ENCODE measurements at regions not wholly inside any gene's neighbourhood (a gene's known extent, or its start where the extent isn't known, plus 50 kb on each side); places are given as distances from the start of the nearest gene placed in this dataset.
A peak's percentile ranks its signal among the peaks of the same experiment; 100 is the strongest.

GRCh38 chr17:77851921-77852320 lies 106.6 kb upstream of the TNRC6C start:
- DNase-seq, result no peak

GRCh38 chr17:77852731-77853130 lies 105.8 kb upstream of the TNRC6C start:
- no peak for DNase-seq

GRCh38 chr17:77853191-77853977 lies 105.1 kb upstream of the TNRC6C start:
- DNase-seq, result no peak

GRCh38 chr17:77854083-77854758 lies 104.3 kb upstream of the TNRC6C start:
- no peak for DNase-seq

GRCh38 chr17:77854759-77855745 lies 103.5 kb upstream of the TNRC6C start:
- DNase-seq, result no peak

- DNase-seq, result peak; percentile 23
Measured at GRCh38 chr17:77856551-77857305, 101.8 kb upstream of the TNRC6C start.

- no peak for DNase-seq
Measured at GRCh38 chr17:77857306-77857555, 101.3 kb upstream of the TNRC6C start.

GRCh38 chr17:77857613-77858012 lies 100.9 kb upstream of the TNRC6C start:
- DNase-seq, result no peak

GRCh38 chr17:77858291-77859034 lies 100.0 kb upstream of the TNRC6C start:
- DNase-seq, result no peak

- DNase-seq, result no peak
Measured at GRCh38 chr17:77859035-77859810, 99.3 kb upstream of the TNRC6C start.

GRCh38 chr17:77861133-77861695 lies 97.3 kb upstream of the TNRC6C start:
- DNase-seq, result no peak

- no peak for DNase-seq
Measured at GRCh38 chr17:77861981-77862645, 96.4 kb upstream of the TNRC6C start.

- DNase-seq, result no peak
Measured at GRCh38 chr17:77862890-77863813, 95.4 kb upstream of the TNRC6C start.

GRCh38 chr17:77863814-77864161 lies 94.7 kb upstream of the TNRC6C start:
- no peak for DNase-seq

GRCh38 chr17:77864234-77865111 lies 94.0 kb upstream of the TNRC6C start:
- no peak for DNase-seq

GRCh38 chr17:77865112-77865611 lies 93.3 kb upstream of the TNRC6C start:
- DNase-seq, result no peak

GRCh38 chr17:77865716-77866115 lies 92.8 kb upstream of the TNRC6C start:
- DNase-seq, result no peak

- DNase-seq, result no peak
Measured at GRCh38 chr17:77867308-77867781, 91.2 kb upstream of the TNRC6C start.
